SK-N-SH treated with all-trans-retinoic acid at 6 μM for 48 hours (cell line): ENCODE measurements at regions not wholly inside any gene's neighbourhood (a gene's known extent, or its start where the extent isn't known, plus 50 kb on each side); places are given as distances from the start of the nearest gene placed in this dataset.

Source experiments
- ATAC-seq: fragments of 200-7000 bp; cut with Tn5 transposase; 3 replicates; pipeline ENCODE4 v1.9.1; 2020; ENCODE audit warnings: mild to moderate bottlenecking, moderate library complexity
- ARNTL ChIP-seq: fragments of 450-650 bp; formaldehyde crosslinking; IDR thresholded peaks from 2 replicates; pipeline ENCODE4 v1.5.0; 2020; ENCODE audit warnings: low read depth, mild to moderate bottlenecking, moderate library complexity, borderline replicate concordance
- BACH2 ChIP-seq: fragments of 250-450 bp; sonication (Bioruptor Pico); IDR thresholded peaks from 2 replicates; pipeline ENCODE4 v1.9.0; 2021; ENCODE audit warnings: mild to moderate bottlenecking, borderline replicate concordance
- CREB5 ChIP-seq: fragments of 250-450 bp; sonication (Bioruptor Pico); IDR thresholded peaks from 2 replicates; pipeline ENCODE4 v1.5.1; 2020; ENCODE audit warnings: low read depth, mild to moderate bottlenecking, moderate library complexity
- CSDC2 ChIP-seq: fragments of 250-450 bp; sonication (Bioruptor Pico); IDR thresholded peaks from 2 replicates; pipeline ENCODE4 v1.5.0; 2020; ENCODE audit warnings: mild to moderate bottlenecking, moderate library complexity
- ESRRG ChIP-seq: fragments of 250-450 bp; sonication (Bioruptor Pico); IDR thresholded peaks from 2 replicates; pipeline ENCODE4 v1.6.1; 2021; ENCODE audit warnings: mild to moderate bottlenecking
- GLIS3 ChIP-seq: fragments of 250-450 bp; sonication (Bioruptor Pico); IDR thresholded peaks from 2 replicates; pipeline ENCODE4 v1.5.0; 2020; ENCODE audit warnings: mild to moderate bottlenecking, moderate library complexity
- ISL1 ChIP-seq: fragments of 250-450 bp; sonication (Bioruptor Pico); IDR thresholded peaks from 2 replicates; pipeline ENCODE4 v2.1.2; 2022; ENCODE audit warnings: mild to moderate bottlenecking, moderate library complexity
- PATZ1 ChIP-seq: fragments of 250-450 bp; sonication (Bioruptor Pico); IDR thresholded peaks from 2 replicates; pipeline ENCODE4 v1.8.0; 2020; ENCODE audit warnings: mild to moderate bottlenecking, moderate library complexity, borderline replicate concordance
- POU6F1 ChIP-seq: fragments of 250-450 bp; sonication (Bioruptor Pico); IDR thresholded peaks from 2 replicates; pipeline ENCODE4 v1.8.0; 2021; ENCODE audit warnings: low read depth, mild to moderate bottlenecking, moderate library complexity, borderline replicate concordance
- PPARA ChIP-seq: fragments of 250-450 bp; sonication (Bioruptor Pico); IDR thresholded peaks from 2 replicates; pipeline ENCODE4 v1.5.0; 2020; ENCODE audit warnings: mild to moderate bottlenecking, borderline replicate concordance
- RARB ChIP-seq: fragments of 250-450 bp; sonication (Bioruptor Pico); IDR thresholded peaks from 2 replicates; pipeline ENCODE4 v1.8.0; 2021; ENCODE audit warnings: mild to moderate bottlenecking, moderate library complexity
- SNAI2 ChIP-seq: fragments of 250-450 bp; sonication (Bioruptor Pico); IDR thresholded peaks from 2 replicates; pipeline ENCODE4 v1.5.0; 2020; ENCODE audit warnings: mild to moderate bottlenecking, moderate library complexity
- TOX ChIP-seq: fragments of 250-450 bp; sonication (Bioruptor Pico); IDR thresholded peaks from 2 replicates; pipeline ENCODE4 v1.8.0; 2021; ENCODE audit warnings: mild to moderate bottlenecking, moderate library complexity, borderline replicate concordance
- TSHZ2 ChIP-seq: fragments of 250-450 bp; sonication (Bioruptor Pico); IDR thresholded peaks from 2 replicates; pipeline ENCODE4 v1.5.0; 2020; ENCODE audit warnings: mild to moderate bottlenecking, moderate library complexity
- ZC3H10 ChIP-seq: fragments of 250-450 bp; sonication (Bioruptor Pico); IDR thresholded peaks from 2 replicates; pipeline ENCODE4 v1.5.1; 2021; ENCODE audit warnings: mild to moderate bottlenecking, moderate library complexity
- ZNF565 ChIP-seq: fragments of 450-650 bp; formaldehyde crosslinking; conservative IDR thresholded peaks from 2 replicates; pipeline ENCODE4 v1.5.0; 2020; ENCODE audit warnings: low read depth, mild to moderate bottlenecking, moderate library complexity
- ZNF70 ChIP-seq: fragments of 450-650 bp; formaldehyde crosslinking; IDR thresholded peaks from 2 replicates; pipeline ENCODE4 v1.5.0; 2020; ENCODE audit warnings: mild to moderate bottlenecking, moderate library complexity
- ZNF8 ChIP-seq: fragments of 450-650 bp; formaldehyde crosslinking; IDR thresholded peaks from 2 replicates; pipeline ENCODE4 v1.5.0; 2020; ENCODE audit warnings: mild to moderate bottlenecking, moderate library complexity

- ATAC-seq, result no peak
- TF ChIP-seq ZC3H10 (CRISPR knock-in tag) (no peak), BACH2 (CRISPR knock-in tag) (no peak), ZNF8 (CRISPR knock-in tag) (no peak), ARNTL (CRISPR knock-in tag) (no peak), GLIS3 (CRISPR knock-in tag) (no peak), SNAI2 (no peak), ZNF565 (CRISPR knock-in tag) (no peak), CSDC2 (CRISPR knock-in tag) (no peak), TSHZ2 (CRISPR knock-in tag) (no peak), ISL1 (CRISPR knock-in tag) (no peak), TOX (CRISPR knock-in tag) (no peak), PPARA (CRISPR knock-in tag) (no peak), RARB (CRISPR knock-in tag) (no peak)
Observed at GRCh38 chr9:80501635-80502034, 929.9 kb downstream of the TLE4 start.

- TF ChIP-seq ZC3H10 (CRISPR knock-in tag) (no peak), ESRRG (no peak)
- no peak for ATAC-seq
Observed at GRCh38 chr9:80500300-80500699, 928.5 kb downstream of the TLE4 start.

GRCh38 chr9:80498001-80498555 is 926.3 kb downstream of the TLE4 start:
- ATAC-seq, result no peak
- no peak for TF ChIP-seq ARNTL (CRISPR knock-in tag)
- TF ChIP-seq PATZ1 (CRISPR knock-in tag), result no peak
- TF ChIP-seq POU6F1 (CRISPR knock-in tag), result no peak
- TF ChIP-seq TSHZ2 (CRISPR knock-in tag), result no peak
- no peak for TF ChIP-seq ZNF70 (CRISPR knock-in tag)
- no peak for TF ChIP-seq ISL1 (CRISPR knock-in tag)
- TF ChIP-seq PPARA (CRISPR knock-in tag), result no peak
- TF ChIP-seq CREB5, result no peak
- TF ChIP-seq, all 23 proteins: peak for 0
